HL-60/S4 treated with retinoic acid at 250 ng/mL for 4 days and 3 days (cell line): ENCODE measurements at regions not wholly inside any gene's neighbourhood (a gene's known extent, or its start where the extent isn't known, plus 50 kb on each side); places are given as distances from the start of the nearest gene placed in this dataset.
"Not testable (repeated sequence)": the region's sequence is repeated elsewhere in the genome, so short reads cannot be mapped to it uniquely, and the experiment has no call there.

Experiments used
- in situ Hi-C: fragments of 300-500 bp; cut with MboI; formaldehyde crosslinking; loops from 2 replicates; pipeline ENCODE4 v1.7.0; 2022; ENCODE audit warnings: low sequenced_read_pairs

GRCh38 chr15:66863390-66864085, 161.5 kb downstream of the SMAD6 start:
- in situ Hi-C loops = no loop called here

GRCh38 chr15:66864086-66864830, 162.2 kb downstream of the SMAD6 start:
- in situ Hi-C loops = no loop called here

GRCh38 chr15:66864871-66865281, 162.8 kb downstream of the SMAD6 start:
- in situ Hi-C loops = no loop called here

DNA sequence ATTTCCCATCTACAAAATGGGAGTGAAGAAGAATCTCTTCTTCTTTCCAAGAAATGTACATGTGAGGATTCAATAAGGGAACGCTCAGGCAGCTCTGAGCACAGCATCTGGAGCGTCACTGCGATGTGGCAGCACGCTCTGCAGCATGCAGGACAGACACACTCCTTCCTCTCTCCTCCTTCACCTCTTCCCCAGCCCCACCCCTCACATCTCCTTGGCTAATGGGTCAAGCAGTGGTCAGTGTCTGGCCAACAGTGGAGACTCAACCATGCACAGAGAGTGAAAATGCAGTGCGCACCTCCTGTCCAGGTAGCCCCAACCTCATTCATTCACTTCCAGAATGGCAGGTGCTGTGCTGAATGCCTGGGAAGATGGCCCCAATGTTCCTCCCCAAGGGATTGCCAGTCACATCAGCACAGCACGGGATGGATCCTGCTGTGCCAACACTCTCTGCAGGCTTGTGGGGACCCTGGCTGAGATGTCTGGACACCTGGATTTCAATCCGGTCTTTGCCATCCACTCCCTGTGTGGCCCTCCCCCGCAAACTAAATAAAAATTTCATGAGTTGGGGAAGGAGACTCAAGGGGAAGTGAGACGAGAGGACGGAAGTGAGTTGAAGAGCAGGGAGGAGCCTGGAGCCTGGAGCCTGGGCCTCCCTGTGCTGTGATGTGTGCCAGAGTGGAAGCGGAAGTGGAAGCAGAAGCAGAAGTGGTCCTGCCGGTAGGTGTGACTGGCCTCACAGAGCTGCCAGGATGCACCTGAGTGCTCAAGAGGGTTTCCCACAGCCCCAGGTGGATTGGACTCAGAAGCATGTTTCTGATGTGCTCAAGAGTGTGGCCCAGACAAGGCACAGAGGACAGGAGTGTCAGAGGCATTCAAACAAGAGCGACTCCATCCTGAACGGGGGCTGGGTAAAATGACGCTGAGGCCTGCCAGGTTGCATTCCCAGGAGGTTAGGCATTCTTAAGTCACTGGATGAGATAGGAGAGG, 163.9 kb downstream of the SMAD6 start:
- in situ Hi-C loops = no loop called here

DNA sequence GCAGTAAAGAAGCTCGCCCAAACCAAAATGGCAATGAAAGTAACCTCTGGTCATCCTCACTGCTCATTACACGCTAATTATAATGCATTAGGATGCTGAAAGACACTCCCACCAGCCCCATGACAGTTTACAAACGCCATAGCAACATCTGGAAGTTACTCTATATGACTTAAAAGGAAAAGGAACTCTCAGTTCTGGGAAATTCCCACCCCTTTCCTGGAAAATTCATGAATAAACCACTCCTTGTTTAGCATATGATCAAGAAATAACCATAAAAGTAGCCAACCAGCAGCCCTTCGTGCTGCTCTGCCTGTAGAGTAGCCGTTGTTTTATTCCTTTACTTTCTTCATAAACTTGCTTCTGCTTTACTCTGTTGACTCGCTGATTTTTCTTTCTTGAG, 164.6 kb downstream of the SMAD6 start:
- in situ Hi-C loops = no loop called here

- in situ Hi-C loops = no loop called here
Measured at GRCh38 chr15:66868918-66869317, 166.9 kb downstream of the SMAD6 start.

DNA sequence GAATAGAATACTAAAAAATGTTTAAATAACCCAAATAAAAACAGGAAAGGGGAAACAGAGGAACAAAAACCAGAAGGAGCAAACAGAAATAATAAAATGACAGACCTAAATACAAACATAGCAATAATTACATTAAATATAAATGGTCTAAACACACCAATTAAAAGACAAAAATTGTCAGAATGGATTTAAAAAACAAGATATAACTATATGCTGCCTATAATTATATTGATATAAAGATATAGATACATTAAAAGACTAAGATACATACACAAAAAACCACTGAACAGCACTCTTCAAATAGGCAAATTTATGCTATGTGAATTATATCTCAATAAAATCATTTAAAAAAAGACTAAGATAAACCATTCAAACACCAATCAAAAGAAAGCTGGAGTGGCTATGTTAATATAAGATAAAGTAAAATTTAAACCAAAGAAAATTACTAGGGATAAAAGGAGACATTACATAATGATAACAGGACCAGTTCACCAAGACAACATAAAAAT, 168.9 kb downstream of the SMAD6 start:
- in situ Hi-C loops = no loop called here

- in situ Hi-C loops = no loop called here
Measured at GRCh38 chr15:66872405-66872804, 170.4 kb downstream of the SMAD6 start.

GRCh38 chr15:66873331-66873730, 171.3 kb downstream of the SMAD6 start:
- in situ Hi-C loops = not testable (repeated sequence)

DNA sequence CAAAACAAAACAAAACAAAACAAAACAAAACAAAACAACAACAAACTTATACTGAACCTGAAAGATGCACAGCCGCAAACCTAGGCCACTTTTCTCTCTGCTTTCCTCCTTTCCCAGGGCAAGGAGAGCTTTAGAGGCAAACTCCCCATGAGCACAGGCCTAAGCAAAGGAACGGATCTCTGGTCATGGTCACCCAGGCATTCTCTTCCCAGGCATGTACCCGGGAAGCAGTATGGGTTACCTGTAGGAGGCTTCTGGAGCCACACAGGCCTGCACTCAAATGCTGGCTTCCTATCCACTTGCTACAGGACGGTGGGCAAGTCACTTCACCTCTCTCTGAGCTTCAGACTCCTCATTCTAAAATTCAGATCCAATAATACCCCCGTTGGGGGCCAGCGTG, 171.8 kb downstream of the SMAD6 start:
- in situ Hi-C loops = no loop called here

DNA sequence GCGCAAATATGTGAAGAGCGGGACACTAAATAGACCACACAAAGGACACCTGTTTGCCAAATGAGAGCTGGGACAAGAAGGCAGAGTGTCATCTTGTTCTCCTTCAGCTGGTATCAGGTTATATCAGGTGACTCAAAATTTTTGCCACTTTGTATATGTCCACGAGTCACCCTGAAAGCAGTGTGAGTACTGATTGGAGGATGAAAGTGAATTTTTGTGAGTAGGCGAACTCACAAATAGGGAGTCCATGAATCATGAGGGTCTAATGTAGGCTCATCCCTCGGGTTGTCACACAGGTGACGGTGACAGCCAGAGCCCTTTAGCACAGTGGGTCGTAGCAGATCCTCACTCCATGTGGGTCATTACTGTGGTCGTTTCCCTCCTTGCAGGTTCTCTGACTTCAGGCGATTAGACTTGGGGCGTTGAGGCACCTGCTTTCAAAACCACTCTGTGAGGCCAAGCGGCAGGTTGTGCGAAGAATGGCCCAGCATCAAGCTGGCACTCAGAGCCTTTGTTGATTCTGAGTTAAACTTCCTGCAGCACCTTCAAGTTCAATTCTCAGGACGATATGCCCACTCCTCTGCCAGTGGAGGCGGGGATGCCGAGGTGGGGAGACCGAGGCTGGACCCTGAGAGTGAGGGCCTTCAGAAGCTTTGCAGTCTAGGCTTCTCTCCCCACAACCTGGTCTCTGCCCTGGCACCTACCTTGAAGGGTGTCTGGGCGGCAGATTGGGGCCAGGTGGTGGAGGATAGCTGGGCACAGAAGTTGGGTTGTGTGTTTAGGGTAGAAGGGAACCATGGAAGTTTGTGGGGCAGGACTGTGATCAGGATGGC, 173.8 kb downstream of the SMAD6 start:
- in situ Hi-C loops = no loop called here

- in situ Hi-C loops = no loop called here
Measured at GRCh38 chr15:66876421-66876730, 174.3 kb downstream of the SMAD6 start.

DNA sequence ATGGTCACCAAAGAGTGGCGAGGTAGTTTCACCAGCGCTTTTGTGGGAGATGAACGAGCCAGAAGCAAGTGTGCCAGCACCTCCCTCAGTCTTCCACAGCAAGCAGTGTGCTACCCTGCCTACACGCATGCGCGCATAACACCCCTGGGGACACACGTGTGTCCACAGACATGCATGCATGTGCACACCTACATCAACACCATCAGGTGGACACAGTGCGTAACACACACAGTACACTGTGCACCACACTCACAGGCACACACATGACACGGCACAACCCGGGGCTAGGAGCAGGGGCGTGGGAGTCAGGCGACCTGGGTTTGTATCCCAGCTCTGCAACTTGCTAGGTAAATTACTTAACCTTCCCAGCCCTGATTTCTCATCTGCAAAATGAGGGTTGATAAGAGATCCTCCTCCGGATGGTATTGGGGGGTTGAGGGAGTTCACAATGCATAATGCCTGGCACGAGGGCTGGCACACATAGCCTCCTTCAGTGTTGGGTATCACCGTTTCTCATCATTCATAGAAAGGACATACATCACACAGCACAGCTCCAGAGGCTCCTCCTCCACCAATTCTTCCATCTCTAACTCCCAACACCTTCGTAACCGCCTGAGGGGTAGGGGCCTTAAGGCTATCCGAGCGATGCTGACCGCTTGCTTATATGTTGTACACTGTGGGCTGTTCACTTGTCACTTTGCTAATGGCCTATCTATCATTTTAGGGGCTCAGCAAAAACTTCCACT, 174.9 kb downstream of the SMAD6 start:
- in situ Hi-C loops = no loop called here

- in situ Hi-C loops = no loop called here
Measured at GRCh38 chr15:66877477-66878271, 175.6 kb downstream of the SMAD6 start.

GRCh38 chr15:66878761-66879160, 176.7 kb downstream of the SMAD6 start:
- in situ Hi-C loops = no loop called here

DNA sequence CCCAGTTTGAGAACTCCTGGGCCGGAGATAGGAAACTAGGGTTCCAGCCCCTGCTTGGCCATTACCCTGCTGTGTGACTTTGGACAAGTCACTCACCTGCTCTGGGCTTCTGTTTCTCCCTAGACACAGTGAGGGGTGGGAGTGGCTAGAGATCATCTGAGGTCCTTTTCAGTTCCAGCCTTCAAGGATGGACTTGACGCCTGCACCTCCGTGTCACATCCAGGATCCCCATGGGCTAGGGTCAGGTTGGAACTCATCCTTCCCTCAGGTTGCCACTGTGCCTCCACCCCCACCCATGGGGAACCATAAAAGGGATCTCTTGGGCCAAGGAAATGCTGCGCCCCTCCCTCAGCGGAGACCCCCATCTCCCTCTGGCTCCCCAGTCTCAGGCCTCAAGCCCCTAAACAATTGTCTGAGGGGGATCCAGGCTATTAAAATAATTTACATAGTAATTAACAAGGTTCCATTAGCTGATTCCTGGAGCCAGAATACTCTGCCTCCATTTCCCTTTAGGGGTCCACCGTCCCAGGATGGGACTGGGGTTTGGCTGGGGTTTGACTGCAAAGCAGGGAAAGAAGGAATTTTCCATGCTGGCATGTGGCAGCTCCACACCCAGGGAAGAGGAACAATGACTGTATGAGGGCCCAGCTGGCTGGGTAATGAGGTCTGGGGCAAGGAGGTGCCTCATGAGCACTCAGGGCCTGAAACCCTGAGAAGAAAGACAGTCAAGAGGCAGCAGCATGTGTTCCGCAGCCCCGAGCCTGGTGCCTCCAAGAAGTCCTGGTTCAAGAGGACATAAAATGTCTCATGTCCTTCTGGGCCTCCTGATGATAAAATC, 177.7 kb downstream of the SMAD6 start:
- in situ Hi-C loops = no loop called here

GRCh38 chr15:66880380-66881155, 178.5 kb downstream of the SMAD6 start:
- in situ Hi-C loops = no loop called here
